ENCODE measurements at regions not wholly inside any gene's neighbourhood (a gene's known extent, or its start where the extent isn't known, plus 50 kb on each side); places are given as distances from the start of the nearest gene placed in this dataset.
"Not testable (repeated sequence)": the region's sequence is repeated elsewhere in the genome, so short reads cannot be mapped to it uniquely, and the experiment has no call there.

GRCh38 chr21:13340670-13341234, 268.8 kb upstream of the POTED start:
- TF ChIP-seq CTCF (IDR thresholded peaks at IDR 0.05; ENCODE audit: borderline replicate concordance, extremely low read depth, low read length, poor library complexity, severe bottlenecking): peak; percentile 29
- not testable (repeated sequence) for TF ChIP-seq EZH2 (IDR thresholded peaks at IDR 0.05; ENCODE audit: borderline replicate concordance, low read depth, low read length, severe bottlenecking)
